ENCODE measurements at regions not wholly inside any gene's neighbourhood (a gene's known extent, or its start where the extent isn't known, plus 50 kb on each side); places are given as distances from the start of the nearest gene placed in this dataset.
"Not testable (repeated sequence)": the region's sequence is repeated elsewhere in the genome, so short reads cannot be mapped to it uniquely, and the experiment has no call there.

GRCh38 chr1:165965857-165966256 is 138.4 kb downstream of the UCK2 start:
- in situ Hi-C loops (cut with MboI; ENCODE audit: low sequenced_read_pairs, unreplicated experiment) = no loop called here
- TF ChIP-seq CTCF (IDR thresholded peaks at IDR 0.05; ENCODE audit: borderline replicate concordance, control extremely low read depth, extremely low read depth, insufficient read depth, missing control alignments) = no peak
- no peak for DNase-seq (ENCODE audit: low spot score)

- in situ Hi-C loops (cut with MboI; ENCODE audit: low sequenced_read_pairs, unreplicated experiment); DNase-seq (ENCODE audit: low spot score): not testable (repeated sequence)
Measured at GRCh38 chr1:165969366-165969765, 142.0 kb downstream of the UCK2 start.

GRCh38 chr1:165974598-165975131 is 147.3 kb downstream of the UCK2 start:
- in situ Hi-C loops (cut with MboI; ENCODE audit: low sequenced_read_pairs, unreplicated experiment) = no loop called here
- DNase-seq (ENCODE audit: low spot score) = no peak
- TF ChIP-seq CTCF (IDR thresholded peaks at IDR 0.05; ENCODE audit: borderline replicate concordance, control extremely low read depth, extremely low read depth, insufficient read depth, missing control alignments) = no peak

GRCh38 chr1:165988275-165988674 is 160.9 kb downstream of the UCK2 start:
- no peak for TF ChIP-seq CTCF (IDR thresholded peaks at IDR 0.05; ENCODE audit: borderline replicate concordance, control extremely low read depth, extremely low read depth, insufficient read depth, missing control alignments)
- in situ Hi-C loops (cut with MboI; ENCODE audit: low sequenced_read_pairs, unreplicated experiment) = no loop called here
- no peak for DNase-seq (ENCODE audit: low spot score)

GRCh38 chr1:165988817-165989216 is 161.4 kb downstream of the UCK2 start:
- in situ Hi-C loops (cut with MboI; ENCODE audit: low sequenced_read_pairs, unreplicated experiment) = no loop called here
- DNase-seq (ENCODE audit: low spot score) = no peak
- no peak for TF ChIP-seq CTCF (IDR thresholded peaks at IDR 0.05; ENCODE audit: borderline replicate concordance, control extremely low read depth, extremely low read depth, insufficient read depth, missing control alignments)

GRCh38 chr1:165992533-165992932 is 165.1 kb downstream of the UCK2 start:
- in situ Hi-C loops (cut with MboI; ENCODE audit: low sequenced_read_pairs, unreplicated experiment) = no loop called here
- TF ChIP-seq CTCF (IDR thresholded peaks at IDR 0.05; ENCODE audit: borderline replicate concordance, control extremely low read depth, extremely low read depth, insufficient read depth, missing control alignments) = no peak
- no peak for DNase-seq (ENCODE audit: low spot score)

GRCh38 chr1:165994107-165994506 is 166.7 kb downstream of the UCK2 start:
- TF ChIP-seq CTCF (IDR thresholded peaks at IDR 0.05; ENCODE audit: borderline replicate concordance, control extremely low read depth, extremely low read depth, insufficient read depth, missing control alignments) = no peak
- in situ Hi-C loops (cut with MboI; ENCODE audit: low sequenced_read_pairs, unreplicated experiment) = no loop called here
- DNase-seq (ENCODE audit: low spot score) = no peak
